ENCODE measurements at regions not wholly inside any gene's neighbourhood (a gene's known extent, or its start where the extent isn't known, plus 50 kb on each side); places are given as distances from the start of the nearest gene placed in this dataset.

DNA sequence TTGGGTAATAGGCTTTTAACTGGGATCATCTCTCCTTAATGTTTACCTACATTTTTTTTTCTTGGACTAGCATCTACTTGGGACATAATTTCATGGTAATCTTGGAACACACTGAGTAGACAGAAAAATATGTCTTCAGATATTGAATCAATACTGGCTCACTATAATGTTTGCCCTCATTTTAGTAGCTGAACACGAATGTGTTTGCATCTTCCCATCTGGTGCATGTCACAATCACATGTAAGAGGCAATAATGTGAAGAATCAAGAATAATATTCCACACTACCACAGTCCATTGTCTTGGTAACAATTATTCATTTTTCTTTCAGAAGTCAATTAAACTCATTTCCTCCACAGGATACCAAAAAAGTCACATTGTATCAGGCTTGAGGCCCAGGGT lies 382.7 kb upstream of the CDH10 start:
- no peaks in the 10 kb centered on the region for H3K4me1 Mint-ChIP-seq (ENCODE audit: low read depth)
- no peak overlapping the region for H3K27ac Mint-ChIP-seq (ENCODE audit: unreplicated experiment)
- H3K4me3 Mint-ChIP-seq (ENCODE audit: unreplicated experiment): no peak overlapping the region
- no peak for DNase-seq (ENCODE audit: low spot score)
- H3K36me3 Mint-ChIP-seq (ENCODE audit: low read depth): no peaks in the 10 kb centered on the region
- H3K9me3 Mint-ChIP-seq (ENCODE audit: low read depth): peaks cover 18% of the 10 kb centered on the region
- H3K27me3 Mint-ChIP-seq (ENCODE audit: low read depth): no peaks in the 10 kb centered on the region
- no peak for TF ChIP-seq CTCF (IDR thresholded peaks at IDR 0.05)

- peaks cover 14% of the 10 kb centered on the region for H3K9me3 Mint-ChIP-seq (ENCODE audit: low read depth)
- no peaks in the 10 kb centered on the region for H3K4me1 Mint-ChIP-seq (ENCODE audit: low read depth)
- no peaks in the 10 kb centered on the region for H3K36me3 Mint-ChIP-seq (ENCODE audit: low read depth)
- DNase-seq (ENCODE audit: low spot score): no peak
- H3K27me3 Mint-ChIP-seq (ENCODE audit: low read depth): no peaks in the 10 kb centered on the region
- no peak overlapping the region for H3K27ac Mint-ChIP-seq (ENCODE audit: unreplicated experiment)
- H3K4me3 Mint-ChIP-seq (ENCODE audit: unreplicated experiment): no peak overlapping the region
- TF ChIP-seq CTCF (IDR thresholded peaks at IDR 0.05): no peak
Observed at GRCh38 chr5:25027061-25027460, 382.3 kb upstream of the CDH10 start.

- Mint-ChIP-seq H3K9me3 (ENCODE audit: low read depth) (peaks cover 14% of the 10 kb centered on the region), H3K27ac (ENCODE audit: unreplicated experiment) (no peak overlapping the region)
Observed at GRCh38 chr5:25025831-25026230, 381.1 kb upstream of the CDH10 start.

DNA sequence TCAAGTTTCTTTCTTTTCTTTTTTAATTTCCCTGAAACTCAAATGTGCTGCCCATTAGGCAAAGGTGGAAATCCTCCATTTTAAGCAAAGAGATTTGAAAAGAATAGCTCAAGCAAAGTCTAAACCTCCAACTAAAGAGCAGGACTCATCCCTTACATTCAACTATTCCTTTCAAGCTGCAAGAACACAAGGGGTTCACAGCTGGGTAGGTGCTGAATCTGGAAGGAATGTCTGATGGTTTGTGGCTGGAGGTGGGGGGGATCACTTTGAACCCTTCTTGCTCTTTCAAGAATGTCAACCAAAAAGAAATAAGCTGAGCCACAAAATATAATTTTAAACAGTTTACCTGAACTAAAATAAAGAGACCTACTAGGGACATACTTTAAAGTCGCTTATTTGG lies 375.7 kb upstream of the CDH10 start:
- Mint-ChIP-seq H3K9me3 (ENCODE audit: low read depth) (peaks cover 3% of the 10 kb centered on the region), H3K27ac (ENCODE audit: unreplicated experiment) (no peak overlapping the region), H3K27me3 (ENCODE audit: low read depth) (no peaks in the 10 kb centered on the region), H3K4me3 (ENCODE audit: unreplicated experiment) (no peak overlapping the region), H3K4me1 (ENCODE audit: low read depth) (no peaks in the 10 kb centered on the region), H3K36me3 (ENCODE audit: low read depth) (no peaks in the 10 kb centered on the region)
- no peak for DNase-seq (ENCODE audit: low spot score)
- TF ChIP-seq CTCF (IDR thresholded peaks at IDR 0.05): no peak

More at GRCh38 chr5:25025831-25026230, 381.1 kb upstream of the CDH10 start:
- Mint-ChIP-seq H3K36me3 (ENCODE audit: low read depth) (no peaks in the 10 kb centered on the region), H3K4me1 (ENCODE audit: low read depth) (no peaks in the 10 kb centered on the region), H3K27me3 (ENCODE audit: low read depth) (no peaks in the 10 kb centered on the region), H3K4me3 (ENCODE audit: unreplicated experiment) (no peak overlapping the region)
- TF ChIP-seq CTCF (IDR thresholded peaks at IDR 0.05): no peak
- DNase-seq (ENCODE audit: low spot score): no peak

GRCh38 chr5:25009063-25009462 lies 364.3 kb upstream of the CDH10 start:
- DNase-seq (ENCODE audit: low spot score): no peak

More at GRCh38 chr5:25009063-25009462, 364.3 kb upstream of the CDH10 start:
- TF ChIP-seq CTCF (IDR thresholded peaks at IDR 0.05): no peak
- Mint-ChIP-seq H3K9me3 (ENCODE audit: low read depth) (peaks cover 18% of the 10 kb centered on the region), H3K4me1 (ENCODE audit: low read depth) (no peaks in the 10 kb centered on the region), H3K27me3 (ENCODE audit: low read depth) (no peaks in the 10 kb centered on the region), H3K27ac (ENCODE audit: unreplicated experiment) (no peak overlapping the region), H3K4me3 (ENCODE audit: unreplicated experiment) (no peak overlapping the region), H3K36me3 (ENCODE audit: low read depth) (no peaks in the 10 kb centered on the region)
